Activated CD8-positive, alpha-beta memory T cell treated with anti-CD3 and anti-CD28 coated beads for 48 hours (primary cell): ENCODE measurements at regions not wholly inside any gene's neighbourhood (a gene's known extent, or its start where the extent isn't known, plus 50 kb on each side); places are given as distances from the start of the nearest gene placed in this dataset.

Source experiments
- DNase-seq, 3 experiments: peaks; one replicate each; pipeline ENCODE4 v3.0.0-alpha.2; 2020; ENCODE audit warnings: low read depth in 2 of 3, low spot score in 2 of 3

DNA sequence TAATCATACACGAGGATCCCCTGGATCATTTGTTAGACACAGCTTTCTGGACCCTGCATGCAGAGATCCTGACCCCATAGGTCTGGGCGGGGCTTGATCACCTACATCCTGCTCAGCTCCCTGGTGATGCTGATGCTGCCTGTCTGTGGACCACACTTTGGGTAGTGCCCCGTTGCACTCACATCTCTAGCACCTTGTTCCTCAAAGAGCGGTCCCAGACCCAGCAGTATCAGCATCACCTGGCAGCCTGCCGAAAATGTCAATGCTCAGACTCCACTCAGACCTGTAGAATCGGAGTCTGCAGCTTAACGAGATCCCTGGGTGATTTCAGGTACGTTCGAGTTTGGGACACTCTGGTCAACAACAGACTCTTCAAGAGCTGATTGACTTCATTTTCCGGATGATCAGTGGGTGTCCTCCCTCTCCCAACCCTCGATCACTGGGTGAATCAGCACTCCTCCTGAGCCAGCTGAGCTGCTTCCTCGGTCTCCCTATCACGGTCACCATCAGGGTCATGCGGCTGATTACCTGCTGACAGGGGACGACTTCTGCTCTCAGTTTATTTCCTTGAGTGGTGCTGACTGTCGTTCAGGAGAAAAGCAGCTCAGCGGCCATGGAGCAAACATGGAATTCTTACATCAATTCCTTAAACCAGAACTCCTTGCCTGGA lies 150.6 kb upstream of the RAB12 start:
- DNase-seq, result no peak

DNA sequence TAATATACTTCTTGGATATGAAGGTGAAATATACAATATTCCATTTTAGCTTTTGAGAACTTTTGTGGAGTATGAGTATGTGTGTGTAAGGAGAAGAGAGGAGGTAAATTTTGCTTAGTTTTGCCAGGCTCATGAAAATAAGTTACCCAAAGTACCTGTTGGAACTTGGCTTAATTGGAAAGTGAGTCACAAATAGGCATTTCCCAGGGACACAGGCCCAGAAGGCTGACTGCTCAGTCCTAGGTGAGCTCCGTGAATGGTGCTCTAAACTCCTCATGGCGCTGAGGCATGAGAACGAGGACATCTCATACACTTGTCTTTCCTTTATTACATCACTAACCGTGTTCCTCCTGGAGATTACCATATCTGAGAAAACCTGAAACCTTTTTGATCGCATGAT lies 148.5 kb upstream of the RAB12 start:
- no peak for DNase-seq

DNA sequence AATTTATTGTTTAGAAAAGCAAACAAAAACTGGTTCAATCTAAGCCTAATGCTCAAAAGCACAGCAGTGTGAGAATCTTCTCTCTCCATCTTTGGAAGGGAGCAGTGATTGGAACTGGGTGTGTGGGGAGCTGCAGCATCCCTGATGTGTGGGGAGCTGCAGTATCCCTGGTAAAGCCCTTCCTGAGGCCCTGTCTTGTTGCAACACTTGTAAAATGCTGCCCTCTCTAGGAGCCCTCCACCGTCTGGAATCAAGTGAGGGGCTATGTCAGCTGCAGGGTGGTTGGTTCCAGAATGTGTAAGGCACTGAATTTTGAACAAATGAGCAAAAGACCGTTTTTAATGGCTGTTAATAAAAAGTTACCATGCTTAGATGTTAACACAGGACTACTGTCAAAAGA lies 147.7 kb upstream of the RAB12 start:
- DNase-seq, result no peak

DNA sequence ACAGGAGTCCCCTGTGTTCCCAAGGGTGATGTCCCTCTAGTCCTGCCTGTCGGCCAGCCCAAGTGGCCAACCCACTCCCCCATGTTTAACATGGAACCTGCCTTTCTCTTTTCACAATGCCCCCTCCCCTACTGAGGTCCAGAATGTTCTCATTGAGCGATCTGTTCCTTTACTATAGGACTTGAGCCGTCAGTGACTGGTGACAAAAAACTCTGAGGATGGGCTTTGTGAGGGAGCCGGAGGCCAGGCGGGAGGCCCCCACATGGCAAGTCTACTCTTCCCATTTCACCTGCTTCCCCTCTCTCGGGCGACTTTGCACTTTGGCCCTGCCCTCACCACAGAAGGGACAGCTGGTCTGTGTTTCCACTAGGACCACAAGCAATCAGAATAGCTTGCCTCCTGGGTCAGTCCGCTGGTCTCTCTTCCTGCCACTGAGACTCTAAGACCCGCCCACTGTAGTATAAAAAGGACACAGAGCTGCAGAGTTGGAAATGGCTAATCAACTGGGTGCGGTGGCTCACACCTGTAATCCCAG lies 146.5 kb upstream of the RAB12 start:
- no peak for DNase-seq

GRCh38 chr18:8463791-8464190 lies 145.4 kb upstream of the RAB12 start:
- no peak for DNase-seq

DNA sequence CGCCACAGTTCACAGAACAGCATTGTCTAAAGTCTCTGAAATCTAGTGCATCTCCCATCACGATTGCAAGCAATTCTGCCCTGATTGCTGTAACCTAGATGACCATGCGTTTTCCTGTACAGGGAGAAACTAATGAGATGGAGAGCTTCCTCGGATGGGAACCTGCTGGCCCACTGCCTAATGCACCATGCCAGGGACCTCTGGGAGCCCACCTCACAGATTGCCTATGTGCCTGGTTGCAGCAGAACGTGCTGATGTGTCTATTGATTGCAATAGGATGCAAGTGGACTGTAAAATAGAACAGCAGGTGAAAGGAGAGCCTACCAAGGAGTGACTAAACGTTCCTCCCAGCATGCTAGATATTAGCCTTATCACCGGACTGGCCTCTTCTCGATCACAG lies 141.0 kb upstream of the RAB12 start:
- no peak for DNase-seq

DNA sequence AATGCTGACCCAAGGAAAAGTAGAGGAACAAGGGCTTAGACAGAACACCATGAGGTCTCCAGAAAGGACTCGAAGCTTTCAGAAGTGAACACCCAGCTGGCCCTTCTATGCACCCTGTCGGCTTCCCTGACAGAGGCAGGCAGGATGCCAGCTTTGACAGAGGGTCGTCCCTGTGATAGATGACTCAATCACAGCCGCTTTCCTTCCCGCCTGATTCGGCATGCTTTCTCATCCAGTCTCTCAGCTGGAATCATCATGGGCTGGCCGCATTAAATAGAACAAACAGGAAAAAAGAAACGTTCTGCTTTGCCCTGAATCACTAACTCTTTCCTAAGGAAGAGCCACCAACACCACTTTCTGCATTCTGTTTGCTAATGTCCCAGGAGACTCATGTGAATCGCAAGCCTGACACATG lies 140.3 kb upstream of the RAB12 start:
- no peak for DNase-seq

DNA sequence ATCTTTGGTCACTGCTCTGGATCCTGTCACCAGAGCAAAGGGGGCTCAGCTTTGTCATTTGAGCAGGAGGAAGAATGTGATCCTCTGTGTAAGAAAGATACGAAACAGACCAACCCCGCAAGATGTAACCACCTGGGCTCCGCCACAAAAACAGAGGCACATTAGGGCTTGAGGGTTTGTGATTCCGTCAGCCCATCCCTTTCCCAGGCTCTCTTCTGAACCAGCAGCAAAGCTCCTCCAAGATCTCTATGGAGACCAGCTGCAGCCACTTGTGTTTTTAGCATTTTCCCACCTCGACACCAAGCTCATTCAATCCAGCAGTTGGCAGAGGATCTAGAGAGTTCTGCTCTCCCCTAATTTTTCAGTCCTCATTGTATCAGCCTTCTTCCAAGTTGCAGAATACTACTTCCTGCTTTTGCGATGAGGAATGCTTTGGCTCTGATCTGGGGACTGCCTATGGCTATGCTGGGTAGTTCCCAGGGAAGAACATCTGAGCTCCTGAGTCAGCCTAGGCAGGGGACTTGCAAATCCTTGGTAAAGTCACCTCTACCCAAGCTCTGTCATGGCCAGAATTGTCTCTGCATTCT lies 139.6 kb upstream of the RAB12 start:
- DNase-seq, result no peak

- no peak for DNase-seq
Measured at GRCh38 chr18:8471372-8471771, 137.9 kb upstream of the RAB12 start.

- no peak for DNase-seq
Measured at GRCh38 chr18:8474661-8475060, 134.6 kb upstream of the RAB12 start.

DNA sequence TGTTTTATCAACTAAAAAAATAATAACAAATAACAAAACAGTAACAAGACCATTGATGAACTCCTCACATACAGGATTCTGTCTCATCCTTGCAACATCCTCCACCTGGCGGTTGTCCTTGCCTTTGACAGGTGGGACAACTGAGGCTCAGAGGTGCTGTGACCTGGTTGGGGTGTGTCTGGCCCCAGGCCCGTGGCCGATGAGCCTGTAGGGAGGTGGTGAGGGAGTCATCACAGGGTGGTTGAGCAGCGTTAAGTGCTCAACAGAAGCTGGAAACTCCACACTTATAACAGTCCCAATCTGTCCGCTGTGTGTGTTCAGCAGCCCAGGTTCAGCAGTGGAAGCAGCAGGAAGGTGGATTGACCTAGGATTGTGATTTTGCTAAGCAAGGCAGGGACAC lies 131.6 kb upstream of the RAB12 start:
- no peak for DNase-seq

GRCh38 chr18:8478166-8478967 lies 130.9 kb upstream of the RAB12 start:
- peak; percentile 4 to 45 (median 41) for DNase-seq

GRCh38 chr18:8478968-8479370 lies 130.3 kb upstream of the RAB12 start:
- DNase-seq, result no peak

DNA sequence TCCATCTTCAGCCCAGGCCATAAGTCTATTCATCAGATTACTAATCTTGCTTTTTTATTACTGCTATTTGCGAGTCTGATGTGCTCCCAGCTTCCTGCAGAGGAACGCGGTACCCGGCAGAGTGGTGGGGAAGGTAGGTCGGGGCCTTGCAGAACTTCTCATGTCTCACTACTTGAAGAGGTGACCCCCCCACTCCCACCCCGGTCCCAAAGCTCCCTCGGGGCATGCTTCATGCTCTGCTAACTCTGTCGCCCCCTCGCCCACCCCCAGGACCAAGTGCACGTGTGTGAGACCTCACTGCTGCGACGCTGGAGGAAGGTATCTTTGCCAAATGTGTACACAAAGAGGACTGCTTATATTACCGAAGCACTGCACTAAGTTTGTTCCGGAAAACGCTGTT lies 129.4 kb upstream of the RAB12 start:
- no peak for DNase-seq

- no peak for DNase-seq
Measured at GRCh38 chr18:8480506-8481328, 128.5 kb upstream of the RAB12 start.

GRCh38 chr18:8484951-8485350 lies 124.3 kb upstream of the RAB12 start:
- DNase-seq, result no peak

GRCh38 chr18:8489761-8490160 lies 119.5 kb upstream of the RAB12 start:
- no peak for DNase-seq

GRCh38 chr18:8491516-8491915 lies 117.7 kb upstream of the RAB12 start:
- no peak for DNase-seq

GRCh38 chr18:8493141-8493540 lies 116.1 kb upstream of the RAB12 start:
- DNase-seq, result no peak

GRCh38 chr18:8496186-8496585 lies 113.1 kb upstream of the RAB12 start:
- no peak for DNase-seq

GRCh38 chr18:8498905-8499304 lies 110.3 kb upstream of the RAB12 start:
- DNase-seq, result no peak
